Neural cell (in vitro differentiated cells): ENCODE measurements at regions not wholly inside any gene's neighbourhood (a gene's known extent, or its start where the extent isn't known, plus 50 kb on each side); places are given as distances from the start of the nearest gene placed in this dataset.

Experiments
- H2AFZ ChIP-seq: fragments of 200-600, 300-800 bp; sonication (generic), shearing (Covaris generic); 2 replicates; pipeline ENCODE4 v1.6.0; 2014; ENCODE audit warnings: low read depth, mild to moderate bottlenecking, antibody characterized with exemption, low read length, moderate library complexity
- H3F3A ChIP-seq: fragments of 200-600 bp; shearing (Covaris generic); 2 replicates; pipeline ENCODE4 v1.6.1; 2016; ENCODE audit warnings: mild to moderate bottlenecking, moderate library complexity, mixed read lengths, antibody characterized with exemption, low read length; ENCODE audit not compliant: insufficient read depth, poor library complexity, severe bottlenecking
- H3K27ac ChIP-seq: fragments of 200-600, 300-800 bp; sonication (generic), shearing (Covaris generic); 2 replicates; pipeline ENCODE4 v1.5.1; 2014; ENCODE audit warnings: mild to moderate bottlenecking, low read length, moderate library complexity
- H3K27me3 ChIP-seq: fragments of 300-800, 200-600 bp; sonication (generic), shearing (Covaris generic); 2 replicates; pipeline ENCODE4 v1.6.0; 2014; ENCODE audit warnings: mild to moderate bottlenecking, low read depth, low read length, moderate library complexity; ENCODE audit not compliant: insufficient read depth
- H3K36me3 ChIP-seq: fragments of 300-800, 200-600 bp; sonication (generic), shearing (Covaris generic); 2 replicates; pipeline ENCODE4 v1.5.1; 2014; ENCODE audit warnings: mild to moderate bottlenecking, antibody characterized with exemption, low read length, moderate library complexity; ENCODE audit not compliant: insufficient read depth
- H3K4me2 ChIP-seq: fragments of 300-800, 200-600 bp; sonication (generic), shearing (Covaris generic); 2 replicates; pipeline ENCODE4 v1.6.0; 2014; ENCODE audit warnings: mild to moderate bottlenecking, low read length
- H3K4me3 ChIP-seq: fragments of 300-800, 200-600 bp; sonication (generic), shearing (Covaris generic); 2 replicates; pipeline ENCODE4 v1.5.1; 2014; ENCODE audit warnings: mild to moderate bottlenecking, low read length, moderate library complexity
- H3K79me2 ChIP-seq: fragments of 200-600 bp; shearing (Covaris generic); replicated peaks from 2 replicates; pipeline ENCODE4 v1.6.0; 2014; ENCODE audit warnings: mild to moderate bottlenecking, low read length, moderate library complexity; ENCODE audit not compliant: insufficient read depth
- H3K9ac ChIP-seq: fragments of 300-800, 200-600 bp; sonication (generic), shearing (Covaris generic); 2 replicates; pipeline ENCODE4 v1.6.1; 2016; ENCODE audit warnings: mild to moderate bottlenecking, low read length, mixed read lengths
- H3K9me2 ChIP-seq: fragments of 200-600 bp; shearing (Covaris generic); 2 replicates; pipeline ENCODE4 v1.6.1; 2016; ENCODE audit warnings: mild to moderate bottlenecking, low read length, mixed read lengths; ENCODE audit not compliant: insufficient read depth
- H3K9me3 ChIP-seq: fragments of 200-600, 300-800 bp; sonication (generic), shearing (Covaris generic); 2 replicates; pipeline ENCODE4 v1.6.1; 2016; ENCODE audit warnings: mild to moderate bottlenecking, mixed run types, low read length, moderate library complexity, mixed read lengths
- H4K20me1 ChIP-seq: fragments of 200-600 bp; shearing (Covaris generic); 2 replicates; pipeline ENCODE4 v1.6.1; 2016; ENCODE audit warnings: mild to moderate bottlenecking, mixed run types; ENCODE audit not compliant: insufficient read depth
- EP300 ChIP-seq: fragments of 450-650 bp; conservative IDR thresholded peaks from 2 replicates; pipeline ENCODE4 v1.6.1; 2014; ENCODE audit warnings: antibody characterized with exemption, mild to moderate bottlenecking, moderate library complexity; ENCODE audit not compliant: poor library complexity, severe bottlenecking
- EZH2 ChIP-seq: fragments of 200-600, 300-800 bp; shearing (Covaris generic), sonication (generic); IDR thresholded peaks from 2 replicates; pipeline ENCODE4 v1.6.1; 2014; ENCODE audit warnings: antibody characterized with exemption, low read length, borderline replicate concordance, mild to moderate bottlenecking; ENCODE audit not compliant: insufficient read depth, poor library complexity, severe bottlenecking
- MXI1 ChIP-seq: fragments of 450-650 bp; conservative IDR thresholded peaks from 2 replicates; pipeline ENCODE4 v1.6.1; 2014; ENCODE audit warnings: antibody characterized with exemption, mild to moderate bottlenecking; ENCODE audit not compliant: poor library complexity, severe bottlenecking
- POLR2AphosphoS5 ChIP-seq: IDR thresholded peaks from 2 replicates; pipeline ENCODE4 v1.6.1; 2012
- RAD21 ChIP-seq: fragments of 450-650 bp; conservative IDR thresholded peaks from 2 replicates; pipeline ENCODE4 v1.6.1; 2014; ENCODE audit warnings: antibody characterized with exemption, mild to moderate bottlenecking, moderate library complexity
- SMC3 ChIP-seq: fragments of 450-650 bp; conservative IDR thresholded peaks from 2 replicates; pipeline ENCODE4 v1.6.1; 2014; ENCODE audit warnings: antibody characterized with exemption, mild to moderate bottlenecking, moderate library complexity; ENCODE audit not compliant: poor library complexity
- TAF1 ChIP-seq: IDR thresholded peaks from 2 replicates; pipeline ENCODE4 v1.6.1; 2012; ENCODE audit warnings: low read depth
- TF ChIP-seq, protein P1 (sequence below): fragments of 450-650 bp; IDR thresholded peaks from 2 replicates; pipeline ENCODE4 v1.5.1; 2014; ENCODE audit warnings: antibody characterized with exemption, mild to moderate bottlenecking, moderate library complexity; ENCODE audit not compliant: poor library complexity, severe bottlenecking
- TF ChIP-seq, protein P2 (sequence below): IDR thresholded peaks from 2 replicates; pipeline ENCODE4 v1.6.1; 2012; ENCODE audit warnings: borderline replicate concordance

DNA sequence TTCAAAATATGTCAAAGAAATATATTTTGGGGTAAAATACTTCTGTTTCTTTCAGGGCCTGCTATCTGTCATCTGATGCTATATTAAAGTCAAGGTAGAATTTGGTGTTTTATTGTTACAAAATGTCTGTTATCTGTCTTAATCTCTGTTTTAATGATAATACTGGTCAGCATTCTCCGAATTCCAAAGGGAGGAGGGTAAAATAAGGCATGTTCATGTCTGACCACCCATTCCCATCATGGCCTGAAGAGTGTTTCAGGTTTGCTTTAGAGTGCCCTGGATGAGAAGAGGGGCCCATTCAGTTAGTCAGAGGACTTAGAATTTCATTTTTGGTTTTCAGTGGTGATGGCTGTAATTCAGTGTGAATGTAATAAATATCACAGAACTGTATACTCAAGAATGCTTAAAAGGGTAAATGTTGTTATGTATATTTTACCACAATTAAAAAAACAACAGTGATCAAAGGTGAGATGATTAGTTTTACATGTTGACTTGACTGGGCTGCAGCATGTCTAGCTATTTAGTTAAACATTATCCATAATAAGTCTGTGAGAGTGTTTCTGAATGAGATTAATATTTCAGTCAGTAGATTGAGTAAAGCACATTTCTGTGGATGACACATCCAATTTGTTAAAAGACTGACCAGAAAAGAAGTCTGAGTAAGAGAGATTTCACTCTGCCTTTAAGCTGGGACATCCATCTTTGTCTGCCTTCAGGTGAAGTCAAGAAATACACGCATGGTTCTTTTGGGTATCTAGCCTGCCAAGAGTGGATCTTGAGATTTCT lies 467.9 kb upstream of the SYT4 start:
- Histone ChIP-seq H3K9me3 (no peaks in the 10 kb centered on the region), H3K9ac (no peak overlapping the region), H3K79me2 (no peaks in the 10 kb centered on the region), H3K36me3 (no peaks in the 10 kb centered on the region), H3F3A (no peaks in the 10 kb centered on the region), H3K27ac (no peak overlapping the region), H3K4me3 (no peak overlapping the region), H3K27me3 (no peaks in the 10 kb centered on the region), H4K20me1 (no peaks in the 10 kb centered on the region), H3K9me2 (no peaks in the 10 kb centered on the region), H3K4me2 (no peak overlapping the region), H2AFZ (no peak overlapping the region)
- TF ChIP-seq, protein P1, sequence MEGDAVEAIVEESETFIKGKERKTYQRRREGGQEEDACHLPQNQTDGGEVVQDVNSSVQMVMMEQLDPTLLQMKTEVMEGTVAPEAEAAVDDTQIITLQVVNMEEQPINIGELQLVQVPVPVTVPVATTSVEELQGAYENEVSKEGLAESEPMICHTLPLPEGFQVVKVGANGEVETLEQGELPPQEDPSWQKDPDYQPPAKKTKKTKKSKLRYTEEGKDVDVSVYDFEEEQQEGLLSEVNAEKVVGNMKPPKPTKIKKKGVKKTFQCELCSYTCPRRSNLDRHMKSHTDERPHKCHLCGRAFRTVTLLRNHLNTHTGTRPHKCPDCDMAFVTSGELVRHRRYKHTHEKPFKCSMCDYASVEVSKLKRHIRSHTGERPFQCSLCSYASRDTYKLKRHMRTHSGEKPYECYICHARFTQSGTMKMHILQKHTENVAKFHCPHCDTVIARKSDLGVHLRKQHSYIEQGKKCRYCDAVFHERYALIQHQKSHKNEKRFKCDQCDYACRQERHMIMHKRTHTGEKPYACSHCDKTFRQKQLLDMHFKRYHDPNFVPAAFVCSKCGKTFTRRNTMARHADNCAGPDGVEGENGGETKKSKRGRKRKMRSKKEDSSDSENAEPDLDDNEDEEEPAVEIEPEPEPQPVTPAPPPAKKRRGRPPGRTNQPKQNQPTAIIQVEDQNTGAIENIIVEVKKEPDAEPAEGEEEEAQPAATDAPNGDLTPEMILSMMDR, result no peak
- TF ChIP-seq POLR2AphosphoS5, result no peak
- TF ChIP-seq EP300, result no peak
- TF ChIP-seq MXI1, result no peak
- no peak for TF ChIP-seq RAD21
- TF ChIP-seq EZH2, result no peak
- no peak for TF ChIP-seq TAF1
- TF ChIP-seq, protein P2, sequence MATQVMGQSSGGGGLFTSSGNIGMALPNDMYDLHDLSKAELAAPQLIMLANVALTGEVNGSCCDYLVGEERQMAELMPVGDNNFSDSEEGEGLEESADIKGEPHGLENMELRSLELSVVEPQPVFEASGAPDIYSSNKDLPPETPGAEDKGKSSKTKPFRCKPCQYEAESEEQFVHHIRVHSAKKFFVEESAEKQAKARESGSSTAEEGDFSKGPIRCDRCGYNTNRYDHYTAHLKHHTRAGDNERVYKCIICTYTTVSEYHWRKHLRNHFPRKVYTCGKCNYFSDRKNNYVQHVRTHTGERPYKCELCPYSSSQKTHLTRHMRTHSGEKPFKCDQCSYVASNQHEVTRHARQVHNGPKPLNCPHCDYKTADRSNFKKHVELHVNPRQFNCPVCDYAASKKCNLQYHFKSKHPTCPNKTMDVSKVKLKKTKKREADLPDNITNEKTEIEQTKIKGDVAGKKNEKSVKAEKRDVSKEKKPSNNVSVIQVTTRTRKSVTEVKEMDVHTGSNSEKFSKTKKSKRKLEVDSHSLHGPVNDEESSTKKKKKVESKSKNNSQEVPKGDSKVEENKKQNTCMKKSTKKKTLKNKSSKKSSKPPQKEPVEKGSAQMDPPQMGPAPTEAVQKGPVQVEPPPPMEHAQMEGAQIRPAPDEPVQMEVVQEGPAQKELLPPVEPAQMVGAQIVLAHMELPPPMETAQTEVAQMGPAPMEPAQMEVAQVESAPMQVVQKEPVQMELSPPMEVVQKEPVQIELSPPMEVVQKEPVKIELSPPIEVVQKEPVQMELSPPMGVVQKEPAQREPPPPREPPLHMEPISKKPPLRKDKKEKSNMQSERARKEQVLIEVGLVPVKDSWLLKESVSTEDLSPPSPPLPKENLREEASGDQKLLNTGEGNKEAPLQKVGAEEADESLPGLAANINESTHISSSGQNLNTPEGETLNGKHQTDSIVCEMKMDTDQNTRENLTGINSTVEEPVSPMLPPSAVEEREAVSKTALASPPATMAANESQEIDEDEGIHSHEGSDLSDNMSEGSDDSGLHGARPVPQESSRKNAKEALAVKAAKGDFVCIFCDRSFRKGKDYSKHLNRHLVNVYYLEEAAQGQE, result no peak
- TF ChIP-seq SMC3, result no peak

GRCh38 chr18:43751203-43751602 lies 473.9 kb upstream of the SYT4 start:
- Histone ChIP-seq H3K27me3 (no peaks in the 10 kb centered on the region), H3K79me2 (no peaks in the 10 kb centered on the region), H4K20me1 (no peaks in the 10 kb centered on the region), H2AFZ (no peak overlapping the region), H3K36me3 (no peaks in the 10 kb centered on the region), H3K4me2 (no peak overlapping the region), H3K9ac (no peak overlapping the region), H3F3A (no peaks in the 10 kb centered on the region), H3K9me3 (no peaks in the 10 kb centered on the region), H3K9me2 (no peaks in the 10 kb centered on the region), H3K27ac (no peak overlapping the region), H3K4me3 (no peak overlapping the region)
- TF ChIP-seq MXI1 (no peak), SMC3 (no peak), TAF1 (no peak), EP300 (no peak), POLR2AphosphoS5 (no peak), EZH2 (no peak), RAD21 (no peak)
- TF ChIP-seq, protein P1, result no peak
- TF ChIP-seq, protein P2, result no peak
